OCI-LY7 (cell line): ENCODE measurements at regions not wholly inside any gene's neighbourhood (a gene's known extent, or its start where the extent isn't known, plus 50 kb on each side); places are given as distances from the start of the nearest gene placed in this dataset.

ENCODE experiments used
- CTCF ChIP-seq: fragments of 200-600 bp; sonication (generic); conservative IDR thresholded peaks from 2 replicates; pipeline ENCODE4 v1.5.1; 2014; ENCODE audit warnings: mild to moderate bottlenecking, antibody characterized with exemption, low read length, moderate library complexity, mixed read lengths
- EZH2phosphoT487 ChIP-seq: fragments of 200-600 bp; sonication (generic); IDR thresholded peaks from 2 replicates; pipeline ENCODE4 v1.6.1; 2018; ENCODE audit warnings: low read depth, borderline replicate concordance, mild to moderate bottlenecking, mixed run types, antibody characterized with exemption, low read length, moderate library complexity, mixed read lengths

- TF ChIP-seq CTCF, result no peak
- no peak for TF ChIP-seq EZH2phosphoT487
Observed at GRCh38 chr6:18820725-18821124, 433.6 kb downstream of the RNF144B start.
